ENCODE measurements at regions not wholly inside any gene's neighbourhood (a gene's known extent, or its start where the extent isn't known, plus 50 kb on each side); places are given as distances from the start of the nearest gene placed in this dataset.

DNA sequence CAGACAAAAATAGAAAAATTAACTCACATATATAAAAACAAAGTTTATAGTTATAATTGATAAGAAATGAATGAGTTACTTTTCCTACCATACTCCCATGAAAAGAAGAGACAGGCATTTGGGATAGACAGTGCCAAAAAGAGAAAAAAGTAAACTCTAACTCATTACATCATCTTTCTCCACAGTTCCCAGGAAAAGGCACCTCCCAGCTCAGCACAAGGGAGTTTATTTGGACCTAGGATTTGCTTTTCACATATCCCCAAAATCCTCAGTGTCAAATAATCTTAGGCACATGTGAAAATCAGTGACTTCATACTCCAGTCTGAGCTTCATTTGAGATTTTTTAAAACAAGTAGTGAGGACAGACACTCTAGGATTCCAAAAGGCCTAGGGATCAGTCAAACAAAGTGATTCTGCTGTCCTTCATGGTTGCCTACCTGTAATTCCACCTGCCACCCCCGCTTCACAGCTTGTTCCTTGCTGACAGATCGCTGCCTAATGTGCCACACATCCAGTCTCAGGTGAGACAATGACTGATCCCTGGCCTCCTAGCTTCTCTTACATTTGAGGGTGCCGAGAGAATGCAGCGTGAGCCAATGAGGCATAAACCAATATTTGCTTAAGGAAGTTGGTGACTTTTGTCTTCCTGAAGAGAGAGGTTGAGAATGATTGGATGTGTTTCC is 573.7 kb downstream of the TBL1XR1 start:
- 84 to 87% methylated on average over 4 of the region's 4 CpGs for WGBS, 2 donors
- H3K4me3 ChIP-seq = no peak overlapping the region
- no peaks in the 10 kb centered on the region for H3K9me3 ChIP-seq
- H3K4me1 ChIP-seq = peaks cover 0 to 3% (median 0%) of the 10 kb centered on the region in 9 donors
- no peak overlapping the region for H3K27ac ChIP-seq
- TF ChIP-seq, protein P1, sequence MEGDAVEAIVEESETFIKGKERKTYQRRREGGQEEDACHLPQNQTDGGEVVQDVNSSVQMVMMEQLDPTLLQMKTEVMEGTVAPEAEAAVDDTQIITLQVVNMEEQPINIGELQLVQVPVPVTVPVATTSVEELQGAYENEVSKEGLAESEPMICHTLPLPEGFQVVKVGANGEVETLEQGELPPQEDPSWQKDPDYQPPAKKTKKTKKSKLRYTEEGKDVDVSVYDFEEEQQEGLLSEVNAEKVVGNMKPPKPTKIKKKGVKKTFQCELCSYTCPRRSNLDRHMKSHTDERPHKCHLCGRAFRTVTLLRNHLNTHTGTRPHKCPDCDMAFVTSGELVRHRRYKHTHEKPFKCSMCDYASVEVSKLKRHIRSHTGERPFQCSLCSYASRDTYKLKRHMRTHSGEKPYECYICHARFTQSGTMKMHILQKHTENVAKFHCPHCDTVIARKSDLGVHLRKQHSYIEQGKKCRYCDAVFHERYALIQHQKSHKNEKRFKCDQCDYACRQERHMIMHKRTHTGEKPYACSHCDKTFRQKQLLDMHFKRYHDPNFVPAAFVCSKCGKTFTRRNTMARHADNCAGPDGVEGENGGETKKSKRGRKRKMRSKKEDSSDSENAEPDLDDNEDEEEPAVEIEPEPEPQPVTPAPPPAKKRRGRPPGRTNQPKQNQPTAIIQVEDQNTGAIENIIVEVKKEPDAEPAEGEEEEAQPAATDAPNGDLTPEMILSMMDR (IDR thresholded peaks at IDR 0.05) = no peak
- H3K36me3 ChIP-seq = no peaks in the 10 kb centered on the region
- intact Hi-C loops (cut with DNase I) = no loop called here
- H3K27me3 ChIP-seq = no peaks in the 10 kb centered on the region
- ATAC-seq (no peak), DNase-seq (no peak)

GRCh38 chr3:176619833-176620232 is 577.4 kb downstream of the TBL1XR1 start:
- no peak for DNase-seq
- intact Hi-C loops (cut with DNase I) = no loop called here
- H3K36me3 ChIP-seq = no peaks in the 10 kb centered on the region
- TF ChIP-seq, protein P1 (IDR thresholded peaks at IDR 0.05) = no peak
- H3K27me3 ChIP-seq = no peaks in the 10 kb centered on the region
- no peak for ATAC-seq
- H3K9me3 ChIP-seq = no peaks in the 10 kb centered on the region
- H3K4me3 ChIP-seq = no peak overlapping the region
- H3K4me1 ChIP-seq = no peaks in the 10 kb centered on the region
- H3K27ac ChIP-seq = no peak overlapping the region
- WGBS, 2 donors = 88 to 89% methylated on average over 3 of the region's 3 CpGs

- no peak for ATAC-seq
- DNase-seq = no peak
- H3K27me3 ChIP-seq = no peaks in the 10 kb centered on the region
- no peaks in the 10 kb centered on the region for H3K9me3 ChIP-seq
- intact Hi-C loops (cut with DNase I) = no loop called here
- no peaks in the 10 kb centered on the region for H3K4me1 ChIP-seq
- no peaks in the 10 kb centered on the region for H3K36me3 ChIP-seq
- no peak overlapping the region for H3K4me3 ChIP-seq
- no peak overlapping the region for H3K27ac ChIP-seq
- TF ChIP-seq, protein P1 (IDR thresholded peaks at IDR 0.05) = no peak
Observed at GRCh38 chr3:176615826-176616225, 581.5 kb downstream of the TBL1XR1 start.

DNA sequence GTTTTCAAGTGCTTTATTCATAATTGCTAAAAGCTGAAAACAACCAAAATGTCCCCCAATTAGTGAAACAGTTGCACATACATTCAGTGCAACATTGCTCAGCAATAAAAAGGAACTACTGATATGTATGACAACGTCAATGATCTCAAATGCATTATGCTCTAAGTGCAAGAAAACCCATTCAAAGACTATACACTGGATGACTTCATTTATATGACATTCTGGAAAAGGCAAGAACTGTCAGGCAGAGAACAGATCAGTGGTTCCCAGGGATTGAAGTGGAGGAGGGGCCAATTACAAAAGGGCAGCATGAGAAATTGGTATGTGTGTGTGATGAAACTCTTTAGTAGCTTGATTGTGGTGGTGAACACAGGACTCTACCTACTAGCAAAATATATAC is 585.6 kb downstream of the TBL1XR1 start:
- no peak for DNase-seq

More for the DNA sequence above, 585.6 kb downstream of the TBL1XR1 start:
- H3K9me3 ChIP-seq = no peaks in the 10 kb centered on the region
- H3K4me1 ChIP-seq = no peaks in the 10 kb centered on the region
- no peak overlapping the region for H3K4me3 ChIP-seq
- no peaks in the 10 kb centered on the region for H3K27me3 ChIP-seq
- 69% methylated on average over 1 of the region's 1 CpG for WGBS, 2 donors
- intact Hi-C loops (cut with DNase I) = no loop called here
- H3K36me3 ChIP-seq = no peaks in the 10 kb centered on the region
- no peak for ATAC-seq
- no peak overlapping the region for H3K27ac ChIP-seq
- TF ChIP-seq, protein P1 (IDR thresholded peaks at IDR 0.05) = no peak

Data from heart right ventricle (tissue), 16 donors.